ENCODE measurements at regions not wholly inside any gene's neighbourhood (a gene's known extent, or its start where the extent isn't known, plus 50 kb on each side); places are given as distances from the start of the nearest gene placed in this dataset.
A peak's percentile ranks its signal among the peaks of the same experiment; 100 is the strongest.

- Histone ChIP-seq H3K79me2 (ENCODE audit: insufficient read depth, low read length) (no peaks in the 10 kb centered on the region), H3K4me1 (ENCODE audit: insufficient read depth, low read length) (no peaks in the 10 kb centered on the region), H2AFZ (ENCODE audit: low read depth, low read length) (no peak overlapping the region), H3K9me3 (ENCODE audit: insufficient read depth, low read depth, low read length) (no peaks in the 10 kb centered on the region), H3K4me2 (ENCODE audit: low read length) (no peak overlapping the region), H3K36me3 (ENCODE audit: insufficient read depth, low read length) (no peaks in the 10 kb centered on the region), H3K4me3 (ENCODE audit: insufficient read depth, low read depth, low read length) (no peak overlapping the region), H4K20me1 (ENCODE audit: insufficient read depth, low read length) (no peaks in the 10 kb centered on the region), H3K27ac (ENCODE audit: low read depth, low read length) (no peak overlapping the region), H3K9ac (ENCODE audit: low read length) (no peak overlapping the region), H3K27me3 (ENCODE audit: insufficient read depth, low read length) (no peaks in the 10 kb centered on the region)
- Mint-ChIP-seq H3K27ac (ENCODE audit: unreplicated experiment) (no peak overlapping the region), H3K27me3 (ENCODE audit: low read depth, unreplicated experiment) (no peaks in the 10 kb centered on the region), H3K4me1 (ENCODE audit: low read depth, unreplicated experiment) (no peaks in the 10 kb centered on the region), H3K4me3 (ENCODE audit: unreplicated experiment) (no peak overlapping the region), H3K9me3 (ENCODE audit: unreplicated experiment) (no peaks in the 10 kb centered on the region), H3K36me3 (ENCODE audit: low read depth, unreplicated experiment) (no peaks in the 10 kb centered on the region)
- FAIRE-seq: no peak
- DNase-seq (ENCODE audit: low read depth): no peak
- no peak for TF ChIP-seq EZH2 (IDR thresholded peaks at IDR 0.05; ENCODE audit: insufficient read depth, low read length)
- no peak for TF ChIP-seq CTCF (IDR thresholded peaks at IDR 0.05; ENCODE audit: insufficient read depth, low read depth, low read length)
Measured at GRCh38 chr11:105490333-105490732, 119.5 kb upstream of the GRIA4 start.

DNA sequence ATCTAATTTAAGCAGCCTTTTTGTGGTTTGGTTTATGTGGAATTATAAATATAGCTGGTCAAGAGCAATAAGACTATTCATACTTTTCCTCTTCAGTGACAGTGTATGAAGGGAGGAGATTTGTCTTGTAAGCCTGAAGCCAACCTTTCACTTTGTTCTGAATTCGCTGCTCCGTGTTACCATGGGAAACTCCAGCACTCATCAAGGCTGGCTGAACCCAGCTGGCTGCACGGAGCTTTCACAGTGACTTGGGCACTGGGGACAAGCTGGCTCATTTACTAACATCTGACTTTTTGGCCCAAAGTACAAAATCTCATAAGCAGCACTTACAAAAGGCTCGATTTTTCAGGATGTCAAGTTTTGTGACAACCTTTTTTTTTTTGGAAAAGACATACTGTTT, 120.4 kb upstream of the GRIA4 start:
- Histone ChIP-seq H3K9ac (ENCODE audit: low read length) (no peak overlapping the region), H3K9me3 (ENCODE audit: insufficient read depth, low read depth, low read length) (no peaks in the 10 kb centered on the region), H3K36me3 (ENCODE audit: insufficient read depth, low read length) (no peaks in the 10 kb centered on the region), H4K20me1 (ENCODE audit: insufficient read depth, low read length) (no peaks in the 10 kb centered on the region), H3K4me3 (ENCODE audit: insufficient read depth, low read depth, low read length) (no peak overlapping the region), H3K27ac (ENCODE audit: low read depth, low read length) (no peak overlapping the region), H2AFZ (ENCODE audit: low read depth, low read length) (no peak overlapping the region), H3K4me2 (ENCODE audit: low read length) (peak overlapping the region; percentile 47), H3K79me2 (ENCODE audit: insufficient read depth, low read length) (no peaks in the 10 kb centered on the region), H3K27me3 (ENCODE audit: insufficient read depth, low read length) (no peaks in the 10 kb centered on the region), H3K4me1 (ENCODE audit: insufficient read depth, low read length) (no peaks in the 10 kb centered on the region)
- FAIRE-seq (no peak), DNase-seq (ENCODE audit: low read depth) (peak; percentile 4)
- H3K27me3 Mint-ChIP-seq (ENCODE audit: low read depth, unreplicated experiment): no peaks in the 10 kb centered on the region
- no peaks in the 10 kb centered on the region for H3K9me3 Mint-ChIP-seq (ENCODE audit: unreplicated experiment)
- TF ChIP-seq CTCF (IDR thresholded peaks at IDR 0.05; ENCODE audit: insufficient read depth, low read depth, low read length) (no peak), EZH2 (IDR thresholded peaks at IDR 0.05; ENCODE audit: insufficient read depth, low read length) (no peak)
- no peak overlapping the region for H3K27ac Mint-ChIP-seq (ENCODE audit: unreplicated experiment)
- H3K4me3 Mint-ChIP-seq (ENCODE audit: unreplicated experiment): no peak overlapping the region
- no peaks in the 10 kb centered on the region for H3K4me1 Mint-ChIP-seq (ENCODE audit: low read depth, unreplicated experiment)
- no peaks in the 10 kb centered on the region for H3K36me3 Mint-ChIP-seq (ENCODE audit: low read depth, unreplicated experiment)

DNA sequence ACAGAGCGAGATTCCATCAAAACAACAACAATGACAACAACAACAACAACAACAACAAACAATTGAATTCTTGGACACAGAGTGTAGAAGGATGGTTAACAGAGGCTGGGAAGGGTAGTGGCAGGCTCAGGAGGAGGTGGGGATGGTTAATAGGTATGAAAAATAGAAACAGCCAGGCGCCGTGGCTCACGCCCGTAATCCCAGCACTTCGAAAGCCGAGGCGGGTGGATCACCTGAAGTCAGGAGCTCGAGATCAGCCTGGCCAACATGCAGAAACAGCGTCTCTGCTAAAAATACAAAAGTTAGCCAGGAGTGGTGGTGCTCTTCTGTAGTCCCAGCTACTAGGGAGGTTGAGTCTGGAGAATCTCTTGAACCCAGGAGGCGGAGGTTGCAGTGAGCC, 122.9 kb upstream of the GRIA4 start:
- Histone ChIP-seq H3K4me3 (ENCODE audit: insufficient read depth, low read depth, low read length) (no peak overlapping the region), H3K4me2 (ENCODE audit: low read length) (no peak overlapping the region), H3K36me3 (ENCODE audit: insufficient read depth, low read length) (no peaks in the 10 kb centered on the region), H4K20me1 (ENCODE audit: insufficient read depth, low read length) (no peaks in the 10 kb centered on the region), H3K4me1 (ENCODE audit: insufficient read depth, low read length) (no peaks in the 10 kb centered on the region), H2AFZ (ENCODE audit: low read depth, low read length) (no peak overlapping the region), H3K9ac (ENCODE audit: low read length) (no peak overlapping the region), H3K9me3 (ENCODE audit: insufficient read depth, low read depth, low read length) (no peaks in the 10 kb centered on the region), H3K27ac (ENCODE audit: low read depth, low read length) (no peak overlapping the region), H3K79me2 (ENCODE audit: insufficient read depth, low read length) (no peaks in the 10 kb centered on the region), H3K27me3 (ENCODE audit: insufficient read depth, low read length) (no peaks in the 10 kb centered on the region)
- no peak overlapping the region for H3K27ac Mint-ChIP-seq (ENCODE audit: unreplicated experiment)
- no peaks in the 10 kb centered on the region for H3K36me3 Mint-ChIP-seq (ENCODE audit: low read depth, unreplicated experiment)
- no peaks in the 10 kb centered on the region for H3K9me3 Mint-ChIP-seq (ENCODE audit: unreplicated experiment)
- FAIRE-seq: no peak
- H3K27me3 Mint-ChIP-seq (ENCODE audit: low read depth, unreplicated experiment): no peaks in the 10 kb centered on the region
- TF ChIP-seq CTCF (IDR thresholded peaks at IDR 0.05; ENCODE audit: insufficient read depth, low read depth, low read length) (no peak), EZH2 (IDR thresholded peaks at IDR 0.05; ENCODE audit: insufficient read depth, low read length) (no peak)
- no peak for DNase-seq (ENCODE audit: low read depth)
- H3K4me3 Mint-ChIP-seq (ENCODE audit: unreplicated experiment): no peak overlapping the region
- H3K4me1 Mint-ChIP-seq (ENCODE audit: low read depth, unreplicated experiment): no peaks in the 10 kb centered on the region
